HG02798 (cell line): ENCODE measurements at regions not wholly inside any gene's neighbourhood (a gene's known extent, or its start where the extent isn't known, plus 50 kb on each side); places are given as distances from the start of the nearest gene placed in this dataset.

ENCODE experiments used
- ATAC-seq: cut with Tn5 transposase; IDR thresholded peaks from one replicate; pipeline ENCODE4 v1.9.1; 2021; ENCODE audit warnings: mild to moderate bottlenecking; ENCODE audit not compliant: unreplicated experiment, poor library complexity

GRCh38 chr3:147977001-147977400 is 567.8 kb downstream of the ZIC1 start:
- no peak for ATAC-seq

GRCh38 chr3:147987549-147987948 is 578.4 kb downstream of the ZIC1 start:
- no peak for ATAC-seq

DNA sequence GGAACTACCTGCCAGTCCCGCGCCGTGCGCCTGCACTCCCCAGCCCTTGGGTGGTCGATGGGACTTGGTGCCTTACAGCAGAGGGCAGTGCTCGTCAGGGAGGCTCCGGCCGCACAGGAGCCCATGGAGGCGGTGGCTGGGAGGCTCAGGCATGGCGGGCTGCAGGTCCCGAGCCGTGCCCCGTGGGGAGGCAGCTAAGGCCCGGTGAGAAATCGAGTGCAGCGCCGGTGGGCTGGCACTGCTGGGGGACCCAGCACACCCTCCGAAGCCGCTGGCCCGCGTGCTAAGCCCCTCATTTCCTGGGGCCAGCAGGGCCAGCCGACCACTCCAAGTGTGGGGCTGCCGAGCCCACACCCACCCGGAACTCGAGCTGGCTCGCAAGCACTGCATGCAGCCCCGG is 580.2 kb downstream of the ZIC1 start:
- no peak for ATAC-seq

- ATAC-seq, result no peak
Measured at GRCh38 chr3:148002705-148003205, 593.6 kb downstream of the ZIC1 start.

- no peak for ATAC-seq
Measured at GRCh38 chr3:148004331-148004730, 595.2 kb downstream of the ZIC1 start.

- no peak for ATAC-seq
Measured at GRCh38 chr3:148005456-148005855, 596.3 kb downstream of the ZIC1 start.

GRCh38 chr3:148006508-148006907 is 597.3 kb downstream of the ZIC1 start:
- ATAC-seq, result no peak

GRCh38 chr3:148008591-148008990 is 599.4 kb downstream of the ZIC1 start:
- ATAC-seq, result no peak

DNA sequence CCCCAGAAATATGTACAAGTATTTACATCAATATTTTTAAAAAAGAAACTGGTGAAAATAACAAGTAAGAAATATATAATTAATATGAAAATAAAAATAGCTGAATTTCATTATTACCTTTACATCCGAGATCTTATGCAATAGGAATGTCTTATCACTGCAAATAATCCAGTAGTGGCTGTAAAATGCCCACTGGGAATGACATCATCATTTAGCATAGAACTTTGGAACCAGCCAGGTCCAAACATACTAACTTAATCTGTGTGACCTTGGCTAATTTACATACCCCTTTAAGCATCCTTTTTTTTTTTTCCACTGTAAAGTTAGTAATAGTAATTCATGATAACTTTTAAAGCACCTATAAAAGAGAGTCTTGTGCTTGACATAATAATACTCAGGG is 611.7 kb downstream of the ZIC1 start:
- ATAC-seq, result no peak

GRCh38 chr3:148021381-148021780 is 612.2 kb downstream of the ZIC1 start:
- ATAC-seq, result no peak

DNA sequence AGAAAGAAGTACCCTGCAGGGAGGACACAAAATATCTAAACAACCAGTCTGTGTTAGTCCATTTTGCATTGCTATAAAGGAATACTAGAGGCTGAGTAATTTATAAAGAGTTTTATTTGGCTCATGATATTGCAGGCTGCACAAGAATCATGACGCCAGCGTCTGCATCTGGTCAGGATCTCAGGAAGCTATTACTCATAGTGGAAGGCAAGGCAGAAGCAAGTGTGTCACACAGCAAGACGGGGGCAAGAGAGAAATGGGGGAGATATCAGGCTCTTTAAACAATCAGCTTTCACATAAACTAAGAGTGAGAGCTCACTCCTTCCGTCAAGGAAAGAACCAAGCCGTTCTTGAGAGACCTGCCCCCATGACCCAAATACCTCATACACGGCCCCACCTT is 614.8 kb downstream of the ZIC1 start:
- no peak for ATAC-seq

DNA sequence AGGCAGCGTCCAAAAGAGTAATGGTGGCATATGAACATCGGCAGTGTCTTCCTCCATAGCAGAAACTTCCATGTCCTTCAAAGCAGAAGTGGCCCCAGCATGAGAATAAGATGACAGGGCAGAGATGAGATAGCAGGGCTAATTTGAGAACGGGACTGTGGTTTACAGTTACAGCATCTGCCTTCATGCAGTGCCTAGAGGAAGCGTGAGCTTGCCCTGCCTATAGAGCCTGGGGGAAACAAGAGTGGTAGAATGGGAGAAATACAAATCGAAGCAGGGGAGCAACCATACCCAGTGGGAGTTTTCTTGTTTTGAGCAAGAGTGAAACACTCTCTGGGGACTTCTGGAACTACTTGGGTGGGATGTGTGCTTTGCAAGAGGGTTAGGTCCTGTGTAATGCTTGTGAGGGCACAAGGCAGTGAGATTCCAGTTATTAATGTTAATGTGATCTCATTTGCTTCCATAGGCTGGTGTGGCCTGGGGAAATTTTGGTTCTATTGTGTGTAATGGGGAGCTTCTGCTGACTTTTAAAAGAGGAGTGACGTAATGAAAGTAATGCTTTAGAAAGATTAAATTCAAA is 616.9 kb downstream of the ZIC1 start:
- peak; percentile 48 for ATAC-seq

- no peak for ATAC-seq
Measured at GRCh38 chr3:148030975-148031374, 621.8 kb downstream of the ZIC1 start.

DNA sequence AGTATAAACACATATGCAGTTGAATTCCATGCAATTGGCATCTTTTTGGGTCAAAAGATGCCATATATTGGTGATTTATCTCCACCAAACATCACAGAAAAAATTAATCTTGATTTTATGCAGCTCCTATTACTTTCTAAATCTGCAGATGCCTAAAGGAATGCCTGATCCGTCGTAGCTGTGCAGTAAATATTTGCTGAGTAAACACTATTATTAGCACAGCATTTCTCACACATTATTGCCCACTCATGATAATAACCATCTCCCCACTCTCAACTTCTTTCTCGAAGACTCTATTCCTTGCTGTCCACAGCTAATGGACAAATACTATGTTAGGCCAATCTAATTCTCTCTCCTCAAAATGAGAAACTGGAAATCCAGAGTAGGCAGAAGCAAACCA is 625.2 kb downstream of the ZIC1 start:
- no peak for ATAC-seq

- ATAC-seq, result no peak
Measured at GRCh38 chr3:148036331-148036876, 627.2 kb downstream of the ZIC1 start.

GRCh38 chr3:148042663-148043445 is 633.7 kb downstream of the ZIC1 start:
- no peak for ATAC-seq

DNA sequence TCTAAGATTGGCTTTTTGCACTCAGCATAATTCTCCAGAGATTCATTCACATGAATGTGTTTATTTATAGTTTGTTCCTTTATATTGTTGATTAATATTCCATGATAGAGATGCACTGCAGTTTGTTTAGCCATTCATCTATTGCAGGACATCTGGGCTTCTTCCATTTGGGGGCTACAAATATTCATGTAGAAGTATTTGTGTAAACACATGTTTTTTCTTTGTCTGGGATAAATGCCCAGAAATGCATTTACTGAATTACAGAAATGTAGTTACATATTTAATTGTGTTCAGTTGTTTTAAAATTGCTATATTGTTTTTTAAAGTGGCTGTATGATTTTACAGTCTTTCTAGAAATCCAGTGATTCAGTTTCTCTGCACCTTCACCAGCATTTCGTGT is 635.0 kb downstream of the ZIC1 start:
- no peak for ATAC-seq

DNA sequence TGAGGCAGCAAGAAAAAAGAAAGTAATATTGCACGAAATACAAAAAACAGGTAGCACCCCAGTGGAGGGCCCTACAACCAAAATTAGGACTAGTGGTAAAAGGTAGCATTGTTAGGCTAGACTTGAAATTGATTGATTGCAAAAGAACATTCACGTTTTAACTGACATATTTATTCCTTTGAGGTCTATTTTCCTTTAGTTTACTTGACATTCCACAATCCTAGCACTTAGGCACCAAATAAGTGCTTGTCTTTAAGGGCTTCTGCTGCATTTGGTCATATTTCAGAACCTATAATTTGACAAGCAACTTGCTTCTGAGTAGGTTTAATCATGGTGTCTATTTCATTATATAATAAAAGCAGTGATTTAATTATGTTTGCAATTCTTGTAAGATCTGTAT is 642.7 kb upstream of the AGTR1 start:
- ATAC-seq, result no peak

GRCh38 chr3:148062590-148062989 is 635.1 kb upstream of the AGTR1 start:
- no peak for ATAC-seq

DNA sequence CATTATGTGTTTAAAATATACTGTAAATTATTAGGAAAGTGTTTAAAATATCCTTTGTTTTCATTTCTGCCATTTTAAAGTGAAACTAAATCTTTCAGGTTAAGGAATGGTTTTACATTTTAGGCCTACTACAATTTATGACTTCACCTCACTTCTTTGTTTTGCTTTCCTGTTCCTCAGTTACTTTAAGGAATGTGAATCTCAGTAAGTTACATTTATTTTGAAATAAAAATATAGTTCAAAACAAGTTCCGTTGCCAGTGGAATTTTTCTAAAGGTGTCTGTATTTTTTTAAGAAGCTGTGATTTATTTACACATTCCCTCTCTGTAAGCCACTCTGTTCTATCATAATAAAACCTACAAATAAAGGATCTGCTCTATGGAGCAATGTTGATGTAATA is 630.9 kb upstream of the AGTR1 start:
- ATAC-seq, result no peak

DNA sequence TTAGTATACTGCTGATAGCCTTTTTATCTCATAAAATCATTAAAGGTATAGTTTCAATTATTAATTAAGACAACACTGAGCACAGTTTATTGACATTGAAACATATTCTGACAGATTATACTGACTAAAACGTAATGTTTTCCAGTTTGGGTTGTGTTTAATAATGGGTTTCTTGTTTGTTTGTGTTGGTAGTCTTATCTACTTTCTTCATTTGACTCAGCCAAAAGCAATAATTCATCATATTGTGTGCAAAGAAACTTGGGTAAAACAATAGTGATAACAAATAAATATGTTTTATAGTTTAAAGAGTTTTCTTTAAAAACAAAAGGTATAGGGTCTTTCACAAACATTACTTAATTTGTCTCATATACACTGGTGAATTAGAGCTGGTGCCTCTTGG is 629.2 kb upstream of the AGTR1 start:
- no peak for ATAC-seq

GRCh38 chr3:148070041-148070440 is 627.7 kb upstream of the AGTR1 start:
- no peak for ATAC-seq
